Loucy (cell line): ENCODE measurements at regions not wholly inside any gene's neighbourhood (a gene's known extent, or its start where the extent isn't known, plus 50 kb on each side); places are given as distances from the start of the nearest gene placed in this dataset.
"Not testable (repeated sequence)": the region's sequence is repeated elsewhere in the genome, so short reads cannot be mapped to it uniquely, and the experiment has no call there.

Experiments used
- H2AFZ ChIP-seq: fragments of 200-600 bp; sonication (generic); 2 replicates; pipeline ENCODE4 v1.6.0; 2016; ENCODE audit warnings: antibody characterized with exemption, mild to moderate bottlenecking, low read length, moderate library complexity
- H3F3A ChIP-seq: fragments of 200-600 bp; 2 replicates; pipeline ENCODE4 v1.6.0; 2016; ENCODE audit warnings: antibody characterized with exemption, low read depth, mild to moderate bottlenecking
- H3K27me3 ChIP-seq: fragments of 200-600 bp; sonication (generic); 2 replicates; pipeline ENCODE4 v1.6.1; 2014; ENCODE audit warnings: low read length, mild to moderate bottlenecking; ENCODE audit not compliant: insufficient read depth, poor library complexity, severe bottlenecking
- H3K36me3 ChIP-seq: fragments of 200-600 bp; sonication (generic); 2 replicates; pipeline ENCODE4 v1.6.1; 2016; ENCODE audit warnings: low read length; ENCODE audit not compliant: insufficient read depth
- H3K4me1 ChIP-seq: fragments of 200-600 bp; sonication (generic); 2 replicates; pipeline ENCODE4 v1.5.1; 2014; ENCODE audit warnings: low read length, mild to moderate bottlenecking; ENCODE audit not compliant: insufficient read depth, poor library complexity, severe bottlenecking
- H3K4me2 ChIP-seq: fragments of 200-600 bp; sonication (generic); 2 replicates; pipeline ENCODE4 v1.6.0; 2014; ENCODE audit warnings: antibody characterized with exemption, low read length, low read depth, mild to moderate bottlenecking; ENCODE audit not compliant: poor library complexity, severe bottlenecking
- H3K4me3 ChIP-seq: fragments of 200-600 bp; sonication (generic); 2 replicates; pipeline ENCODE4 v1.5.1; 2014; ENCODE audit warnings: low read length, mild to moderate bottlenecking, mixed read lengths; ENCODE audit not compliant: poor library complexity, severe bottlenecking
- H3K79me2 ChIP-seq: fragments of 200-600 bp; sonication (generic); 2 replicates; pipeline ENCODE4 v1.6.1; 2014; ENCODE audit warnings: low read length; ENCODE audit not compliant: insufficient read depth
- H3K9ac ChIP-seq: fragments of 200-600 bp; sonication (generic); 2 replicates; pipeline ENCODE4 v1.6.0; 2014; ENCODE audit warnings: mild to moderate bottlenecking, low read depth, low read length, moderate library complexity; ENCODE audit not compliant: poor library complexity, severe bottlenecking
- H3K9me2 ChIP-seq: fragments of 200-600 bp; sonication (generic); replicated peaks from 2 replicates; pipeline ENCODE4 v1.6.1; 2016; ENCODE audit warnings: low read depth, low read length, mixed read lengths
- H3K9me3 ChIP-seq: fragments of 200-600 bp; sonication (generic); 2 replicates; pipeline ENCODE4 v1.6.1; 2014; ENCODE audit warnings: mild to moderate bottlenecking, antibody characterized with exemption, low read length, low read depth; ENCODE audit not compliant: insufficient read depth
- H4K20me1 ChIP-seq: fragments of 200-600 bp; sonication (generic); 2 replicates; pipeline ENCODE4 v1.6.0; 2014; ENCODE audit warnings: antibody characterized with exemption, low read length, mild to moderate bottlenecking; ENCODE audit not compliant: insufficient read depth, poor library complexity, severe bottlenecking
- CTCF ChIP-seq: fragments of 200-600 bp; sonication (generic); conservative IDR thresholded peaks from 2 replicates; pipeline ENCODE4 v1.5.1; 2014; ENCODE audit warnings: mild to moderate bottlenecking, antibody characterized with exemption, low read length
- EZH2phosphoT487 ChIP-seq: fragments of 200-600 bp; IDR thresholded peaks from 2 replicates; pipeline ENCODE4 v1.6.1; 2018; ENCODE audit warnings: antibody characterized with exemption, mild to moderate bottlenecking, moderate library complexity, borderline replicate concordance

GRCh38 chr10:65090991-65091390, 1569.8 kb downstream of the REEP3 start:
- H3K9me2 ChIP-seq, result no peaks in the 10 kb centered on the region
- H3K9me3 ChIP-seq, result no peaks in the 10 kb centered on the region
- no peaks in the 10 kb centered on the region for H3K36me3 ChIP-seq
- H3K4me2 ChIP-seq, result no peak overlapping the region
- H3K4me1 ChIP-seq, result no peaks in the 10 kb centered on the region
- H2AFZ ChIP-seq, result no peak overlapping the region
- H3K27me3 ChIP-seq, result no peaks in the 10 kb centered on the region
- no peaks in the 10 kb centered on the region for H4K20me1 ChIP-seq
- no peaks in the 10 kb centered on the region for H3K79me2 ChIP-seq
- no peak overlapping the region for H3K4me3 ChIP-seq
- TF ChIP-seq CTCF (no peak), EZH2phosphoT487 (no peak)
- no peaks in the 10 kb centered on the region for H3F3A ChIP-seq
- H3K9ac ChIP-seq, result no peak overlapping the region

GRCh38 chr10:65100146-65100545, 1578.9 kb downstream of the REEP3 start:
- H3F3A ChIP-seq, result no peaks in the 10 kb centered on the region
- no peak overlapping the region for H3K4me2 ChIP-seq
- TF ChIP-seq CTCF, result no peak
- TF ChIP-seq EZH2phosphoT487, result no peak
- no peak overlapping the region for H3K9ac ChIP-seq
- no peaks in the 10 kb centered on the region for H3K9me3 ChIP-seq
- H2AFZ ChIP-seq, result no peak overlapping the region
- no peaks in the 10 kb centered on the region for H3K79me2 ChIP-seq
- no peaks in the 10 kb centered on the region for H3K4me1 ChIP-seq
- no peaks in the 10 kb centered on the region for H3K9me2 ChIP-seq
- H3K36me3 ChIP-seq, result no peaks in the 10 kb centered on the region
- H3K4me3 ChIP-seq, result no peak overlapping the region
- no peaks in the 10 kb centered on the region for H4K20me1 ChIP-seq
- H3K27me3 ChIP-seq, result no peaks in the 10 kb centered on the region

GRCh38 chr10:65100881-65101280, 1579.7 kb downstream of the REEP3 start:
- H4K20me1 ChIP-seq, H3K4me2 ChIP-seq, H3K4me1 ChIP-seq, H3K4me3 ChIP-seq, H3K36me3 ChIP-seq, H3F3A ChIP-seq, H3K9me2 ChIP-seq, H3K9me3 ChIP-seq, H2AFZ ChIP-seq, H3K27me3 ChIP-seq, H3K9ac ChIP-seq, H3K79me2 ChIP-seq: not testable (repeated sequence)

- Histone ChIP-seq H3K9me3 (no peaks in the 10 kb centered on the region), H3K27me3 (no peaks in the 10 kb centered on the region), H3K4me1 (no peaks in the 10 kb centered on the region), H3K4me3 (no peak overlapping the region), H4K20me1 (no peaks in the 10 kb centered on the region), H3K9me2 (no peaks in the 10 kb centered on the region), H2AFZ (no peak overlapping the region), H3K79me2 (no peaks in the 10 kb centered on the region), H3K36me3 (no peaks in the 10 kb centered on the region), H3K4me2 (no peak overlapping the region), H3K9ac (no peak overlapping the region), H3F3A (no peaks in the 10 kb centered on the region)
- TF ChIP-seq EZH2phosphoT487 (no peak), CTCF (no peak)
These were observed 1588.8 kb downstream of the REEP3 start for GRCh38 chr10:65110009-65110408.

GRCh38 chr10:65111059-65111458, 1589.9 kb downstream of the REEP3 start:
- not testable (repeated sequence) for H3K36me3 ChIP-seq, H3K4me1 ChIP-seq, H3K9me2 ChIP-seq, H3F3A ChIP-seq, H3K9ac ChIP-seq, H3K27me3 ChIP-seq, H2AFZ ChIP-seq, H3K4me3 ChIP-seq, H3K9me3 ChIP-seq, H3K4me2 ChIP-seq, H4K20me1 ChIP-seq, H3K79me2 ChIP-seq
